ENCODE measurements at regions not wholly inside any gene's neighbourhood (a gene's known extent, or its start where the extent isn't known, plus 50 kb on each side); places are given as distances from the start of the nearest gene placed in this dataset.

DNA sequence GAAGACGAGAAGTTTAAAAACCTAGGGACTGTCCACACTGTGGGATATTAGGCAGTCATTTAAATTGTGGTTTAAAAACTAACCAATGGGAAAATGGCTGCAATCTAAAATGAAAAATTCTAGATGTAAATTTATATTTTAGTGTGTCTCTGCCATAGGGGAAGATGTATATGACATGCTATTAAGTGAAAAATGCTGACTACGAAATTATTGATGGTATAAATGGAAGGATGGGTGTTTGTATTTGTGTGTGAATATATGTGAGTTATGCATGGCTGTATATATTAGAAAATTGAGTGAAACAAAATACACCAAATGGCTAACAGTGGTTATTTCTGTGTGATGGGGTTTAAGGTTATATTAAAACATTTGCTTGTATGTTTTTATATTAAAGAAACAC, 260.7 kb downstream of the AJAP1 start:
- Histone ChIP-seq H4K20me1 (replicated peaks; ENCODE audit: insufficient read depth) (no peaks in the 10 kb centered on the region), H3K27ac (ENCODE audit: low read depth) (no peak overlapping the region), H3F3A (replicated peaks; ENCODE audit: low read depth) (no peaks in the 10 kb centered on the region), H3K27me3 (ENCODE audit: insufficient read depth) (no peaks in the 10 kb centered on the region), H3K4me2 (no peak overlapping the region), H3K4me1 (ENCODE audit: insufficient read depth) (no peaks in the 10 kb centered on the region), H3K79me2 (replicated peaks; ENCODE audit: insufficient read depth) (no peaks in the 10 kb centered on the region), H3K4me3 (no peak overlapping the region), H3K36me3 (ENCODE audit: insufficient read depth) (no peaks in the 10 kb centered on the region), H3K9me2 (ENCODE audit: insufficient read depth) (no peaks in the 10 kb centered on the region), H2AFZ (no peak overlapping the region)
- peaks cover 13% of the 10 kb centered on the region for H3K36me3 Mint-ChIP-seq (ENCODE audit: low read depth)
- H3K4me3 Mint-ChIP-seq = no peak overlapping the region
- ATAC-seq (no peak), DNase-seq (ENCODE audit: low spot score) (no peak)
- H3K27ac Mint-ChIP-seq = no peak overlapping the region
- no peaks in the 10 kb centered on the region; the same call in 2 of the 3 replicates for H3K4me1 Mint-ChIP-seq
- peaks cover 49% of the 10 kb centered on the region for H3K9me3 Mint-ChIP-seq
- peaks cover 3% of the 10 kb centered on the region for H3K27me3 Mint-ChIP-seq (ENCODE audit: insufficient read depth, low read depth, poor library complexity)
- no peak for TF ChIP-seq STAT1 (IDR thresholded peaks at IDR 0.05; ENCODE audit: unreplicated experiment)
- no peak for TF ChIP-seq NANOG (IDR thresholded peaks at IDR 0.05; ENCODE audit: borderline replicate concordance)
- TF ChIP-seq ZNF331 (CRISPR knock-in tag; IDR thresholded peaks at IDR 0.05; ENCODE audit: low read depth) = no peak
- TF ChIP-seq EZH2 (IDR thresholded peaks at IDR 0.05; ENCODE audit: low read depth, unreplicated experiment) = no peak
- TF ChIP-seq JUNB (IDR thresholded peaks at IDR 0.05; ENCODE audit: unreplicated experiment) = no peak
- no peak for TF ChIP-seq POLR2AphosphoS5 (IDR thresholded peaks at IDR 0.05; ENCODE audit: low read depth)
- TF ChIP-seq CREB1 (CRISPR knock-in tag; IDR thresholded peaks at IDR 0.05; ENCODE audit: low read depth) = no peak
- TF ChIP-seq, protein P1, sequence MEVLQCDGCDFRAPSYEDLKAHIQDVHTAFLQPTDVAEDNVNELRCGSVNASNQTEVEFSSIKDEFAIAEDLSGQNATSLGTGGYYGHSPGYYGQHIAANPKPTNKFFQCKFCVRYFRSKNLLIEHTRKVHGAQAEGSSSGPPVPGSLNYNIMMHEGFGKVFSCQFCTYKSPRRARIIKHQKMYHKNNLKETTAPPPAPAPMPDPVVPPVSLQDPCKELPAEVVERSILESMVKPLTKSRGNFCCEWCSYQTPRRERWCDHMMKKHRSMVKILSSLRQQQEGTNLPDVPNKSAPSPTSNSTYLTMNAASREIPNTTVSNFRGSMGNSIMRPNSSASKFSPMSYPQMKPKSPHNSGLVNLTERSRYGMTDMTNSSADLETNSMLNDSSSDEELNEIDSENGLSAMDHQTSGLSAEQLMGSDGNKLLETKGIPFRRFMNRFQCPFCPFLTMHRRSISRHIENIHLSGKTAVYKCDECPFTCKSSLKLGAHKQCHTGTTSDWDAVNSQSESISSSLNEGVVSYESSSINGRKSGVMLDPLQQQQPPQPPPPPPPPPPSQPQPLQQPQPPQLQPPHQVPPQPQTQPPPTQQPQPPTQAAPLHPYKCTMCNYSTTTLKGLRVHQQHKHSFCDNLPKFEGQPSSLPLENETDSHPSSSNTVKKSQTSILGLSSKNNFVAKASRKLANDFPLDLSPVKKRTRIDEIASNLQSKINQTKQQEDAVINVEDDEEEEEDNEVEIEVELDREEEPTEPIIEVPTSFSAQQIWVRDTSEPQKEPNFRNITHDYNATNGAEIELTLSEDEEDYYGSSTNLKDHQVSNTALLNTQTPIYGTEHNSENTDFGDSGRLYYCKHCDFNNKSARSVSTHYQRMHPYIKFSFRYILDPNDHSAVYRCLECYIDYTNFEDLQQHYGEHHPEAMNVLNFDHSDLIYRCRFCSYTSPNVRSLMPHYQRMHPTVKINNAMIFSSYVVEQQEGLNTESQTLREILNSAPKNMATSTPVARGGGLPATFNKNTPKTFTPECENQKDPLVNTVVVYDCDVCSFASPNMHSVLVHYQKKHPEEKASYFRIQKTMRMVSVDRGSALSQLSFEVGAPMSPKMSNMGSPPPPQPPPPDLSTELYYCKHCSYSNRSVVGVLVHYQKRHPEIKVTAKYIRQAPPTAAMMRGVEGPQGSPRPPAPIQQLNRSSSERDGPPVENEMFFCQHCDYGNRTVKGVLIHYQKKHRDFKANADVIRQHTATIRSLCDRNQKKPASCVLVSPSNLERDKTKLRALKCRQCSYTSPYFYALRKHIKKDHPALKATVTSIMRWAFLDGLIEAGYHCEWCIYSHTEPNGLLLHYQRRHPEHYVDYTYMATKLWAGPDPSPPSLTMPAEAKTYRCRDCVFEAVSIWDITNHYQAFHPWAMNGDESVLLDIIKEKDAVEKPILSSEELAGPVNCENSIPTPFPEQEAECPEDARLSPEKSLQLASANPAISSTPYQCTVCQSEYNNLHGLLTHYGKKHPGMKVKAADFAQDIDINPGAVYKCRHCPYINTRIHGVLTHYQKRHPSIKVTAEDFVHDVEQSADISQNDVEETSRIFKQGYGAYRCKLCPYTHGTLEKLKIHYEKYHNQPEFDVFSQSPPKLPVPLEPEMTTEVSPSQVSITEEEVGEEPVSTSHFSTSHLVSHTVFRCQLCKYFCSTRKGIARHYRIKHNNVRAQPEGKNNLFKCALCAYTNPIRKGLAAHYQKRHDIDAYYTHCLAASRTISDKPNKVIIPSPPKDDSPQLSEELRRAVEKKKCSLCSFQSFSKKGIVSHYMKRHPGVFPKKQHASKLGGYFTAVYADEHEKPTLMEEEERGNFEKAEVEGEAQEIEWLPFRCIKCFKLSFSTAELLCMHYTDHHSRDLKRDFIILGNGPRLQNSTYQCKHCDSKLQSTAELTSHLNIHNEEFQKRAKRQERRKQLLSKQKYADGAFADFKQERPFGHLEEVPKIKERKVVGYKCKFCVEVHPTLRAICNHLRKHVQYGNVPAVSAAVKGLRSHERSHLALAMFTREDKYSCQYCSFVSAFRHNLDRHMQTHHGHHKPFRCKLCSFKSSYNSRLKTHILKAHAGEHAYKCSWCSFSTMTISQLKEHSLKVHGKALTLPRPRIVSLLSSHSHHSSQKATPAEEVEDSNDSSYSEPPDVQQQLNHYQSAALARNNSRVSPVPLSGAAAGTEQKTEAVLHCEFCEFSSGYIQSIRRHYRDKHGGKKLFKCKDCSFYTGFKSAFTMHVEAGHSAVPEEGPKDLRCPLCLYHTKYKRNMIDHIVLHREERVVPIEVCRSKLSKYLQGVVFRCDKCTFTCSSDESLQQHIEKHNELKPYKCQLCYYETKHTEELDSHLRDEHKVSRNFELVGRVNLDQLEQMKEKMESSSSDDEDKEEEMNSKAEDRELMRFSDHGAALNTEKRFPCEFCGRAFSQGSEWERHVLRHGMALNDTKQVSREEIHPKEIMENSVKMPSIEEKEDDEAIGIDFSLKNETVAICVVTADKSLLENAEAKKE (CRISPR knock-in tag; IDR thresholded peaks at IDR 0.05) = no peak
- TF ChIP-seq, protein P2, sequence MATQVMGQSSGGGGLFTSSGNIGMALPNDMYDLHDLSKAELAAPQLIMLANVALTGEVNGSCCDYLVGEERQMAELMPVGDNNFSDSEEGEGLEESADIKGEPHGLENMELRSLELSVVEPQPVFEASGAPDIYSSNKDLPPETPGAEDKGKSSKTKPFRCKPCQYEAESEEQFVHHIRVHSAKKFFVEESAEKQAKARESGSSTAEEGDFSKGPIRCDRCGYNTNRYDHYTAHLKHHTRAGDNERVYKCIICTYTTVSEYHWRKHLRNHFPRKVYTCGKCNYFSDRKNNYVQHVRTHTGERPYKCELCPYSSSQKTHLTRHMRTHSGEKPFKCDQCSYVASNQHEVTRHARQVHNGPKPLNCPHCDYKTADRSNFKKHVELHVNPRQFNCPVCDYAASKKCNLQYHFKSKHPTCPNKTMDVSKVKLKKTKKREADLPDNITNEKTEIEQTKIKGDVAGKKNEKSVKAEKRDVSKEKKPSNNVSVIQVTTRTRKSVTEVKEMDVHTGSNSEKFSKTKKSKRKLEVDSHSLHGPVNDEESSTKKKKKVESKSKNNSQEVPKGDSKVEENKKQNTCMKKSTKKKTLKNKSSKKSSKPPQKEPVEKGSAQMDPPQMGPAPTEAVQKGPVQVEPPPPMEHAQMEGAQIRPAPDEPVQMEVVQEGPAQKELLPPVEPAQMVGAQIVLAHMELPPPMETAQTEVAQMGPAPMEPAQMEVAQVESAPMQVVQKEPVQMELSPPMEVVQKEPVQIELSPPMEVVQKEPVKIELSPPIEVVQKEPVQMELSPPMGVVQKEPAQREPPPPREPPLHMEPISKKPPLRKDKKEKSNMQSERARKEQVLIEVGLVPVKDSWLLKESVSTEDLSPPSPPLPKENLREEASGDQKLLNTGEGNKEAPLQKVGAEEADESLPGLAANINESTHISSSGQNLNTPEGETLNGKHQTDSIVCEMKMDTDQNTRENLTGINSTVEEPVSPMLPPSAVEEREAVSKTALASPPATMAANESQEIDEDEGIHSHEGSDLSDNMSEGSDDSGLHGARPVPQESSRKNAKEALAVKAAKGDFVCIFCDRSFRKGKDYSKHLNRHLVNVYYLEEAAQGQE (IDR thresholded peaks at IDR 0.05; ENCODE audit: unreplicated experiment) = no peak
- TF ChIP-seq ZNF114 (CRISPR knock-in tag; IDR thresholded peaks at IDR 0.05) = no peak
- no peak for TF ChIP-seq EZH2phosphoT487 (IDR thresholded peaks at IDR 0.05; ENCODE audit: unreplicated experiment)
- TF ChIP-seq, protein P3, sequence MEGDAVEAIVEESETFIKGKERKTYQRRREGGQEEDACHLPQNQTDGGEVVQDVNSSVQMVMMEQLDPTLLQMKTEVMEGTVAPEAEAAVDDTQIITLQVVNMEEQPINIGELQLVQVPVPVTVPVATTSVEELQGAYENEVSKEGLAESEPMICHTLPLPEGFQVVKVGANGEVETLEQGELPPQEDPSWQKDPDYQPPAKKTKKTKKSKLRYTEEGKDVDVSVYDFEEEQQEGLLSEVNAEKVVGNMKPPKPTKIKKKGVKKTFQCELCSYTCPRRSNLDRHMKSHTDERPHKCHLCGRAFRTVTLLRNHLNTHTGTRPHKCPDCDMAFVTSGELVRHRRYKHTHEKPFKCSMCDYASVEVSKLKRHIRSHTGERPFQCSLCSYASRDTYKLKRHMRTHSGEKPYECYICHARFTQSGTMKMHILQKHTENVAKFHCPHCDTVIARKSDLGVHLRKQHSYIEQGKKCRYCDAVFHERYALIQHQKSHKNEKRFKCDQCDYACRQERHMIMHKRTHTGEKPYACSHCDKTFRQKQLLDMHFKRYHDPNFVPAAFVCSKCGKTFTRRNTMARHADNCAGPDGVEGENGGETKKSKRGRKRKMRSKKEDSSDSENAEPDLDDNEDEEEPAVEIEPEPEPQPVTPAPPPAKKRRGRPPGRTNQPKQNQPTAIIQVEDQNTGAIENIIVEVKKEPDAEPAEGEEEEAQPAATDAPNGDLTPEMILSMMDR (conservative IDR thresholded peaks at IDR 0.05; ENCODE audit: low read depth in 2 of 2) = no peak
- TF ChIP-seq, protein P4, sequence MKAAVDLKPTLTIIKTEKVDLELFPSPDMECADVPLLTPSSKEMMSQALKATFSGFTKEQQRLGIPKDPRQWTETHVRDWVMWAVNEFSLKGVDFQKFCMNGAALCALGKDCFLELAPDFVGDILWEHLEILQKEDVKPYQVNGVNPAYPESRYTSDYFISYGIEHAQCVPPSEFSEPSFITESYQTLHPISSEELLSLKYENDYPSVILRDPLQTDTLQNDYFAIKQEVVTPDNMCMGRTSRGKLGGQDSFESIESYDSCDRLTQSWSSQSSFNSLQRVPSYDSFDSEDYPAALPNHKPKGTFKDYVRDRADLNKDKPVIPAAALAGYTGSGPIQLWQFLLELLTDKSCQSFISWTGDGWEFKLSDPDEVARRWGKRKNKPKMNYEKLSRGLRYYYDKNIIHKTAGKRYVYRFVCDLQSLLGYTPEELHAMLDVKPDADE (IDR thresholded peaks at IDR 0.05) = no peak
